ENCODE measurements at regions not wholly inside any gene's neighbourhood (a gene's known extent, or its start where the extent isn't known, plus 50 kb on each side); places are given as distances from the start of the nearest gene placed in this dataset.
"Not testable (repeated sequence)": the region's sequence is repeated elsewhere in the genome, so short reads cannot be mapped to it uniquely, and the experiment has no call there.

DNA sequence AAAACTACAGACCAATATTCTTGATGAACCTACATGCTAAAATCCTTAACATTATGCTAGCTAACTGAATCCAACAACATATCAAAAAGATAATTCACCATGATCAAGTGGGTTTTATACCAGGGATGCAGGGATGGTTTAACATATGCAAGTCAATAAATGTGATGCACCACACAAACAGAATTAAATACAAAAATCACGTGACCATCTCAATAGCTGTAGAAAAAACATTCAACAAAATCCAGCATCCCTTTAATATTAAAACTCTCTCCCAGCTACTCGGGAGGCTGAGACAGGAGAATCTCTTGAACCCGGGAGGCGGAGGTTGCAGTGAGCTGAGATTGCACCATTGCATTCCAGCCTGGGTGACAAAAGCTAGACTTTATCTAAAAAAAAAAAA, 1056.8 kb downstream of the TSN start:
- POLR2A ChIA-PET, H3K4me1 Mint-ChIP-seq, H3K27me3 Mint-ChIP-seq, ATAC-seq, H3K4me3 Mint-ChIP-seq, DNase-seq, H3K27ac Mint-ChIP-seq, H3K36me3 Mint-ChIP-seq: not testable (repeated sequence)
- H3K9me3 Mint-ChIP-seq: peaks cover 6 to 32% (median 15%) of the 10 kb centered on the region in 9 donors

DNA sequence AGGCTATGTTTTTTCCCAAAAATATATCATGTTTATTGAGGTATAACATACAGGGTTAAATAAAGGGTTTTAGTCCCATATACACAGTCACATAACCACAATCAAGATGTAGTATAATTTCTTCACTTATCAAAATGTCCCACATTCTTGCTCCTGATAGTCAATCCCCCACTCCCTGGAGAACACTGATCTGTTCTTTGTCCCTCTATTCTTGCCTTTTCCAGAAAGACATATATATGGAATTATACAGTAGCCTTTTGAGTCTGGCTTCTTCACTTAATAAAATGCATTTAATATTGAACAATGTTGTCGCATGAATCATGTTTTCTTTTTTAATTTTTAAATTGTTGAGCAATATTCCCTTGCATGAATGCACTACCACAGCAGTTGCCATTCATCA, 1059.7 kb downstream of the TSN start:
- Mint-ChIP-seq H3K36me3 (no peaks in the 10 kb centered on the region), H3K27me3 (no peaks in the 10 kb centered on the region), H3K4me3 (no peak overlapping the region), H3K4me1 (no peaks in the 10 kb centered on the region), H3K27ac (no peak overlapping the region), H3K9me3 (peaks cover 0 to 31% (median 14%) of the 10 kb centered on the region in 9 donors)
- ATAC-seq (no peak), DNase-seq (no peak)
- POLR2A ChIA-PET: no interaction called here

DNA sequence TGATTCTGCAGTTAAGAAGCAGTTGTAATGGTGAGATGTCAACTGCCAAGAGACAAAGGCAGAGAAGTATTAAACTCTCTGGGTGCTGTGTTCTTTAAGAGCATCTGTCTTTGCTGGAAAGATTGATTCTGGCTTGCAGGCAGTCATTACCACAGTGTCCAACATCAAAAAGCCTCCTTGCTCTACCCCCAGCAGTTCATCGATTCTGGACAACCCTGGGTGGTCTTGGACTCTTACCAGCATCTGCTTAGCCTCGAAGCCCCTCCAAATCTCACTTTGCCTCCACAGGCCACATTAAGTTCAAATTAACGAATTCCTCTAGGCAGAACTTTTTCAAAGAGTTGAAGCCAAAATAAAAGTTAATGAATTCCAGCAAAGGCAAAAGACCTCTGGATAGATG, 1061.4 kb downstream of the TSN start:
- Mint-ChIP-seq H3K9me3 (peaks cover 0 to 20% (median 9%) of the 10 kb centered on the region in 9 donors), H3K36me3 (no peaks in the 10 kb centered on the region), H3K27ac (no peak overlapping the region), H3K4me3 (no peak overlapping the region), H3K27me3 (no peaks in the 10 kb centered on the region), H3K4me1 (no peaks in the 10 kb centered on the region)
- POLR2A ChIA-PET: no interaction called here
- DNase-seq (no peak), ATAC-seq (no peak)

DNA sequence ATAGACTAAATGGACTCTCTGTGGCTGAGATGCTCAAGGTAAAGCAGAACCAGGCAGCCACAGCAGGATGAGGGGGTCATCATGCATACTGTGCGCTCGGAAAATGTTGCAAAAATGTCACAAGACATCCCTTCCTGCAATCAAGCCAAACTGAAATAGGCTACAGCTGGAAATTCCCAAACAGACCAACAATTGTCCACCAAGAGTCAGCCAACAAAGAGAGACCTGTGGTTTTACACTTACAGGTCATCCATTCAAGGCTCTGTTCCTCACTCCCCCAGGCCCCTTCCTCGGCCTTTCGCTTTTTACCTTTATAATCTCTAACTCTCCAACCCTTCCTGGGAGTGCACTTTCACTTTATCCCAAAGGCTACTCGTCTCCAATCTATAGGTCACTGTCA, 1066.9 kb downstream of the TSN start:
- ATAC-seq (no peak), DNase-seq (no peak)
- Mint-ChIP-seq H3K36me3 (no peaks in the 10 kb centered on the region), H3K4me1 (no peaks in the 10 kb centered on the region), H3K9me3 (peaks cover 0 to 14% (median 2%) of the 10 kb centered on the region in 9 donors), H3K27me3 (no peaks in the 10 kb centered on the region), H3K4me3 (no peak overlapping the region), H3K27ac (no peak overlapping the region)
- POLR2A ChIA-PET: no interaction called here

DNA sequence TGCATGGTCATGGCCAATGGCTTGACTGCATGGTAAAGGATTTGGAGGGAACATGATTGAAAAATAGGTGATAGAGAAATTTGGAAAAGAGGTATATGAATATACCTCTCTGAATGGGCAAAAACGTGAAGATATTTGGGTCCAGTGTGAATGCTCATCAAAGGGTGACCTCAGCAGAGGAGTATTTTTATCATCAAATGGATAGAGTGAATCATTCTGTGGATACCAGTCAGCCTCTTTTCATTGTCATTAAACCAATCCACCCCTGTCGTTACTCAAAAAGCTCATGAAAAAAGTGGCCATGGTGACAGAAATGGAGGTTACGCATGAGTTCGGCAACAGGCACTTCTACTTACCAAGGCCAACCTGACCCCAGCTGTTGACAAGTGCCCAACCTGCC, 1074.7 kb downstream of the TSN start:
- Mint-ChIP-seq H3K4me1 (no peaks in the 10 kb centered on the region), H3K4me3 (no peak overlapping the region), H3K9me3 (peaks cover 2 to 14% (median 7%) of the 10 kb centered on the region in 9 donors), H3K27ac (no peak overlapping the region), H3K27me3 (no peaks in the 10 kb centered on the region), H3K36me3 (no peaks in the 10 kb centered on the region)
- POLR2A ChIA-PET: no interaction called here
- DNase-seq (no peak), ATAC-seq (no peak)

DNA sequence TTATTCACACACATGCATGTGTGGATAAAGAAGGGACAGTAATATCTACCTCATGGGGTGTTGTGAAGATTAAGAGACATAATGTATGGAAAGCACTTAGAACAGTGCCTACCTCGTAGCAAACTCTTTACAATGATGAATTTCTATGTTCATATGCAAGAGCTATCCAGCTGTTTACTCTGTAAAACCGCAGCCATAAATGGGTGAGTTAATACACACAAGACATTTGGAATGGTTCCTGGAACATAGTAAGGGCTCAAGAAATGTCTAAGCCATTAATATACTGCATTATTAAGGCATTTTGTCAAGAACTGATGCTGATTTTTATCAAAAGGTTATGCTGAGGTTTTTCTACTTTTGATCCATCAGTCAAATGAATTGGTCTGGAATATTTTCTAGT, 1076.2 kb downstream of the TSN start:
- Mint-ChIP-seq H3K36me3 (no peaks in the 10 kb centered on the region), H3K4me1 (no peaks in the 10 kb centered on the region), H3K4me3 (no peak overlapping the region), H3K27ac (no peak overlapping the region), H3K9me3 (peaks cover 2 to 14% (median 11%) of the 10 kb centered on the region in 9 donors), H3K27me3 (no peaks in the 10 kb centered on the region)
- no peak for ATAC-seq
- DNase-seq: no peak
- POLR2A ChIA-PET: no interaction called here

DNA sequence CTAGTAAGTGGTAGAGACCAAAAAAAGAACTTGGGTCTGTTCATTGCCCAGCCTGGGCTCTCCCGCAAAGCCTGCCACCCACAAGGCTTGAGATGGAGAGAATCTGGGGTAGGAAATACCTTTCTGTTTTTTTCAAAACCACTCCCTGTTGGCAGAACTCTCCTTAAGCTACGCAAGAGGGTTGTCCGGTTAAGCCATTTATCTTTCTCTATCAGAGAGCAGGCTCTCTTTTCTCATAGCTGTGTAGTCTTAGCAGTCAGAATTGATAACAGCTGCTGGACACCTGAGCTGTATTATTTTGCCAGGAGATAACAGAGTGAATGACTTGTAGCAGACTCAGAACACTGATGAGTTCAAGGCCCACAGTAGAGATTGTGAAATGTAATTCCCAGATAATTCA, 1088.1 kb downstream of the TSN start:
- Mint-ChIP-seq H3K36me3 (no peaks in the 10 kb centered on the region), H3K27me3 (no peaks in the 10 kb centered on the region), H3K9me3 (peaks cover 0 to 18% (median 0%) of the 10 kb centered on the region in 9 donors), H3K27ac (no peak overlapping the region), H3K4me3 (no peak overlapping the region), H3K4me1 (no peaks in the 10 kb centered on the region)
- no peak for ATAC-seq
- POLR2A ChIA-PET: no interaction called here
- DNase-seq: no peak

DNA sequence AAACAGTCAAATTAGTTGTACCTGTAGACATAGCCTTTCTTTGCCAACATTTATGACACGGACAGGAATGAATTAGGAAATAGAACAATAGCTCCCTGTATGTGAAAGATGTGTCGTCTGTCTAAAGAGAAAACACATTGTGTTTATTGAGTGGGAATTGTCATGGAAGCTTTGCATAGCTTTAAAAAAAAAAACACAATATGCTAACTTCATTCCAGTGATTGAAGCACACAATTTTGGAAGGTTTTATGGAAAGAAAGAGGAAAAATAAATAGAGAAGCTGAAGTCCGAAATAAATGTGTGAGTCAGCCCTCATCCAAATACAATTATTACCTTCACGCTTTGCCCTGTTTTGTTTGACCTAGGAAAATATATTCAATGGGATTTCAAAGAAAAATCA, 1095.7 kb downstream of the TSN start:
- POLR2A ChIA-PET: no interaction called here
- H3K27ac Mint-ChIP-seq: no peak overlapping the region
- H3K27me3 Mint-ChIP-seq: no peaks in the 10 kb centered on the region
- no peak overlapping the region for H3K4me3 Mint-ChIP-seq
- ATAC-seq: no peak
- H3K9me3 Mint-ChIP-seq: peaks cover 0 to 21% (median 2%) of the 10 kb centered on the region in 9 donors
- DNase-seq: no peak
- H3K36me3 Mint-ChIP-seq: no peaks in the 10 kb centered on the region
- H3K4me1 Mint-ChIP-seq: no peaks in the 10 kb centered on the region

DNA sequence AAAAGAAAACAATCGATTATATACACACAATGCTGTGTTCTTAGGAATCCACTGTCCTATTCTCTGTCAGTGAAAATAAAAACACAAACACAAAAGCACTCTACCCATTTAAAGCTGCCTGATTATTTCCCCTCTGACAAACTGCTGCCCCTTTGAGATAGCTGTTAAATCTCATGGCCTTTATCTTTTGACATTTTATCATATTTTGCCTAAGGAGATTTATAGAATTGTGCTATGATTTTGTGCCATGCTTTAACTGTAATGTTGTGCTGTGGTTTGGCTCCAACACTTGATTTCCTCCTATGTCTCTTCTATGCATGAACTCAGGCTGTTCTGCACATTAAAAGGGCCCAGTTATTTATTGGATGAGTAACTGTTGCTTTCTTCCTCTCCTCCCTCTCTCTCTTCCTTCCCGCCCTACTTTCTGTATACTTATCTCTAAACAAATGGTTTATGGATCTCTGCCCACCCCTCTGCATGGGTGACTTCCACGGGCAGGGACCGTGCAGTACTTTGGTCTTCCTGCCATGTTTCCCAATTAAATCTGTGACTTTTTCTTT, 1096.6 kb downstream of the TSN start:
- H3K9me3 Mint-ChIP-seq: peaks cover 0 to 21% (median 2%) of the 10 kb centered on the region in 9 donors
- no peak for DNase-seq
- ATAC-seq: no peak
- H3K27me3 Mint-ChIP-seq: no peaks in the 10 kb centered on the region
- no peak overlapping the region for H3K27ac Mint-ChIP-seq
- POLR2A ChIA-PET: no interaction called here
- no peak overlapping the region for H3K4me3 Mint-ChIP-seq
- H3K4me1 Mint-ChIP-seq: no peaks in the 10 kb centered on the region
- H3K36me3 Mint-ChIP-seq: no peaks in the 10 kb centered on the region

DNA sequence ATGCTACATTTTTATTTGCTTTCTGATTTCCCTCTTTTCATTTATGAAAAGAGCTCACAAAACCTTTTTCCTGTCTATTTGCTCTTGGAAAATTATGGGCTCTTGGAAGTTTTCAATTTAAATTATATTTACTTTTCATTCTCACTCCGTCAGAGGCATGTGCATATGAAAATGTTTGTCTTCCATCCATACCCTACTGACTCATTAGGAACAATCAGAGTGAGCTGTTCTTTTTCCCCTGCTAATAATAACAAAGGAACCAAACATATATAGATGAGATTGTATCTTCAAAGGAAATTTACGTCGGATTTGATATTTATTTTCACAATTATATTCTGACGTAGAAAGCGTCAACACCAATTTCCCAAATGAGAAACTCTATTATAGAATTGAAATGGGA, 1101.2 kb downstream of the TSN start:
- Mint-ChIP-seq H3K9me3 (peaks cover 0 to 21% (median 8%) of the 10 kb centered on the region in 9 donors), H3K27me3 (no peaks in the 10 kb centered on the region), H3K4me3 (no peak overlapping the region), H3K4me1 (no peaks in the 10 kb centered on the region), H3K27ac (no peak overlapping the region), H3K36me3 (peaks cover 0 to 4% (median 0%) of the 10 kb centered on the region in 3 donors)
- DNase-seq (no peak), ATAC-seq (no peak)
- POLR2A ChIA-PET: no interaction called here

DNA sequence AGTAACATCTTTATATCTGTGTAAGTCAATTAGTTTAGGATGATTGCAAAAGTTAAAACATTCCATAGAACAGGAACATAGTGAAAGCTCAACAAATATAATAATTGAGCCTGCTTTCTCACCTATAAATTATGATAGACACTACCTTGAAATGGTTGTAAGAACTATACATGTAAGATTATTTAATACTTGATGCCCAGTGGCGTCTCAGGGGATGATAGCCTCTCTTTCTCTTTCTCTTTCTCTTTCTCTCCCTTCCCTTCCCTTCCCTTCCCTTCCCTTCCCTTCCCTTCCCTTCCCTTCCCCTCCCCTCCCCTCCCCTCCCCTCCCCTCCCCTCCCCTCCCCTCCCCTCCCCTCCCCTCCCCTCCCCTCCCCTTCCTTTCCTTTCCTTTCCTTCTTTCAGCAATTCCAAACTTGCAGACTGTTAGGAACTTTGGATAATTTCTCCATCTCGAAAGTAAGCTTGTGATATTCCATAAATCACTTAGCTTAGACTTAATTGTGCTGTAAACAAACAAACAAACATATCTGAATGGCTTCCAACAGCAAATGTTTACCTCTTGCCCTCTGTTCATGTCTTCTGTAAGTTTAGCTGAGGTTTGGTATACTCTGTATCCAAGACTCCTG, 1102.7 kb downstream of the TSN start:
- Mint-ChIP-seq H3K36me3 (peaks cover 0 to 4% (median 0%) of the 10 kb centered on the region in 3 donors), H3K27me3 (no peaks in the 10 kb centered on the region), H3K4me3 (no peak overlapping the region), H3K9me3 (peaks cover 0 to 16% (median 7%) of the 10 kb centered on the region in 9 donors), H3K27ac (no peak overlapping the region), H3K4me1 (no peaks in the 10 kb centered on the region)
- no peak for DNase-seq
- POLR2A ChIA-PET: no interaction called here
- no peak for ATAC-seq

DNA sequence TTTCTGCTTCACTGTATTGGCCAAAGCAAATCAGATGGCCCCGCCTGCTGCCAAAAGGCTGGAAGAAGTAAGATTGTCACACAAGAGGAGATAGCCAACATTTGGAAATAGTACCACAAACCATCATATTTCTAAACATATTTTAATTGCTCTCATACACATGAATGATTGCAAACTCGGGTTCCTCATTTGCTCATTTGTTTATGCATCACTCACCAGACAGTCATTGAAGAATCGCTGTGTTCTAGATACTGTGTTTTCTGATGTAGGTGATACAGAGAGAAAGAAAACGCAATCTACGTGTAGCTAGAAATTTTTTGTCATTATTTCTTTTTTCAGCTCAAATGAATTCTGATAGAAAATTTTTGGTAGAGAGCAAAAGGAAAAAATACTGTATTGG, 1103.4 kb downstream of the TSN start:
- no peak for DNase-seq
- Mint-ChIP-seq H3K9me3 (peaks cover 0 to 14% (median 4%) of the 10 kb centered on the region in 9 donors), H3K4me1 (no peaks in the 10 kb centered on the region), H3K4me3 (no peak overlapping the region), H3K27ac (no peak overlapping the region), H3K36me3 (peaks cover 0 to 4% (median 0%) of the 10 kb centered on the region in 3 donors), H3K27me3 (no peaks in the 10 kb centered on the region)
- POLR2A ChIA-PET: no interaction called here
- ATAC-seq: no peak

DNA sequence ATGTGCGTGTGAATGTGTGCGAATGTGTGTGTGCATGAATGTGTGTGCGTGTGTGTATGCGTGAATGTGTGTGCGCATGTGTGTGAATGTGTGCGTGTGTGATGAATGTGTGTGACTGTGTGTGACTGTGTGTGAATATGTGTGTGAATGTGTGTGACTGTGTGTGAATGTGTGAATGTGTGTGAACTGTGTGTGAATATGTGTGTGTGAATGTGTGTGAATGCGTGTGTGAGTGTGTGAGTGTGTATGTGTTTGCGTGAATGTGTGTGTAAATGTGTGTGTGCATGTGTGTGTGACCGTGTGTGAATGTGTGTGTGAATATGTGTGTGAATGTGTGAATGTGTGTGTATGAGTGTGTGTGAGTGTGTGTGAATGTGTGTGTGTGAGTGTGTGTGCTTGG, 1103.8 kb downstream of the TSN start:
- Mint-ChIP-seq H3K36me3 (peaks cover 0 to 4% (median 0%) of the 10 kb centered on the region in 3 donors), H3K27ac (no peak overlapping the region), H3K9me3 (peaks cover 0 to 17% (median 4%) of the 10 kb centered on the region in 9 donors), H3K4me3 (no peak overlapping the region), H3K4me1 (no peaks in the 10 kb centered on the region), H3K27me3 (no peaks in the 10 kb centered on the region)
- DNase-seq: no peak
- POLR2A ChIA-PET: no interaction called here
- no peak for ATAC-seq

DNA sequence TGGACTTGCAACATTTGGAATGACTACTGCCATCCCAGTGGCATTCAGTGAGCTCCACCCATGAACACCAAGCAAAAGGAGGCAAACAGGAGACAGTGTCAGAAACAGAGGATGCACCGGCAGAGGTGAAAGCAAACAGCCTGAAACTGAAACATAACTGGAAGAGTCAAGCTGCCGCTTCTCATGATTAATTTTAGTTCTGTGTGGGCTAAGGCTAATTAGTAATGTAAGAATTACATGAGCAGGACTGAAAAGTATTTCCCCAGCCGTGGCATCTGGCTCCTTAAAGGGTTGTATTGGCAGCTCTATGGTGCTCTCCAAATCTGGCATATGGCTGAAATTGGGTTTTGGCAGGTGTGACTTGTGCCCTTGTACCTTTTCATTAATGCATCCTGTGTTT, 1108.1 kb downstream of the TSN start:
- Mint-ChIP-seq H3K4me3 (no peak overlapping the region), H3K4me1 (no peaks in the 10 kb centered on the region), H3K27ac (no peak overlapping the region), H3K9me3 (peaks cover 0 to 24% (median 6%) of the 10 kb centered on the region in 9 donors), H3K27me3 (no peaks in the 10 kb centered on the region), H3K36me3 (peaks cover 0 to 4% (median 0%) of the 10 kb centered on the region in 3 donors)
- POLR2A ChIA-PET: no interaction called here
- ATAC-seq (no peak), DNase-seq (no peak)
